Hepatocyte (in vitro differentiated cells): ENCODE measurements at regions not wholly inside any gene's neighbourhood (a gene's known extent, or its start where the extent isn't known, plus 50 kb on each side); places are given as distances from the start of the nearest gene placed in this dataset.

Experiments
- EZH2 ChIP-seq: fragments of 200-600 bp; sonication (generic); IDR thresholded peaks from 2 replicates; pipeline ENCODE4 v1.6.1; 2016; ENCODE audit warnings: antibody characterized with exemption, mild to moderate bottlenecking, borderline replicate concordance
- EZH2phosphoT487 ChIP-seq: fragments of 200-600 bp; sonication (generic); IDR thresholded peaks from one replicate; pipeline ENCODE4 v1.6.1; 2018; ENCODE audit warnings: antibody characterized with exemption, mild to moderate bottlenecking, low read depth, moderate library complexity; ENCODE audit not compliant: unreplicated experiment, severe bottlenecking
- TF ChIP-seq, protein P1 (sequence below): fragments of 200-600 bp; sonication (generic); IDR thresholded peaks from 2 replicates; pipeline ENCODE4 v1.5.1; 2016; ENCODE audit warnings: antibody characterized with exemption, mild to moderate bottlenecking; ENCODE audit not compliant: poor library complexity

DNA sequence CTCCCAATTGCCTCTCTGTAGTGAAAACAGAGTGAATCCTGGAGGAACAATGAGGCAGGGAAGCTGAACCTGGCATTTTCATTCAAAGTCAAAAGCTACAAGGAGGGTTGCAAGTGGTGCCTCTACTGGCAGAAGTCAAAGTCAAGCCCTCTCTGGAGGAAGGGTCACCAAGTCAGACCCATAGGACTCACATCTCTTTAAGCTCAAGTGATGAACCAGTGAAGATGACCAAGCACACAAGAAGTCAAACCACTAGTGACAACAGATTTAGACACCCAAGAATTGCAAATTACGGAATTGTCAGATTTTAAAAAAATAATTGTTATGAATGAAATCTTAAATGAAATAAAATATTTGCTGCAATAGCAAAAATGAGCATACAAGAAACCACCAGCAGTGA is 81.1 kb upstream of the ATP1B1 start:
- TF ChIP-seq, protein P1, sequence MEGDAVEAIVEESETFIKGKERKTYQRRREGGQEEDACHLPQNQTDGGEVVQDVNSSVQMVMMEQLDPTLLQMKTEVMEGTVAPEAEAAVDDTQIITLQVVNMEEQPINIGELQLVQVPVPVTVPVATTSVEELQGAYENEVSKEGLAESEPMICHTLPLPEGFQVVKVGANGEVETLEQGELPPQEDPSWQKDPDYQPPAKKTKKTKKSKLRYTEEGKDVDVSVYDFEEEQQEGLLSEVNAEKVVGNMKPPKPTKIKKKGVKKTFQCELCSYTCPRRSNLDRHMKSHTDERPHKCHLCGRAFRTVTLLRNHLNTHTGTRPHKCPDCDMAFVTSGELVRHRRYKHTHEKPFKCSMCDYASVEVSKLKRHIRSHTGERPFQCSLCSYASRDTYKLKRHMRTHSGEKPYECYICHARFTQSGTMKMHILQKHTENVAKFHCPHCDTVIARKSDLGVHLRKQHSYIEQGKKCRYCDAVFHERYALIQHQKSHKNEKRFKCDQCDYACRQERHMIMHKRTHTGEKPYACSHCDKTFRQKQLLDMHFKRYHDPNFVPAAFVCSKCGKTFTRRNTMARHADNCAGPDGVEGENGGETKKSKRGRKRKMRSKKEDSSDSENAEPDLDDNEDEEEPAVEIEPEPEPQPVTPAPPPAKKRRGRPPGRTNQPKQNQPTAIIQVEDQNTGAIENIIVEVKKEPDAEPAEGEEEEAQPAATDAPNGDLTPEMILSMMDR = no peak
- TF ChIP-seq EZH2 = no peak
- no peak for TF ChIP-seq EZH2phosphoT487
